Stimulated activated effector memory CD8-positive, alpha-beta T cell treated with anti-CD3 and anti-CD28 coated beads, Interleukin-12 subunit alpha, Interleukin-12 subunit beta, amount 100 ng/mL, for 72 hours (primary cell): ENCODE measurements at regions not wholly inside any gene's neighbourhood (a gene's known extent, or its start where the extent isn't known, plus 50 kb on each side); places are given as distances from the start of the nearest gene placed in this dataset.
"Not testable (repeated sequence)": the region's sequence is repeated elsewhere in the genome, so short reads cannot be mapped to it uniquely, and the experiment has no call there.

Experiments
- ATAC-seq: fragments of 150-1000 bp; cut with Tn5 transposase; 2 replicates; pipeline ENCODE4 v1.10.0; 2021
- DNase-seq, 2 donors: peaks; one replicate each; pipeline ENCODE4 v3.0.0; 2021 to 2022; ENCODE audit warnings: low spot score in 2 of 2
- H3K27ac Mint-ChIP-seq: one replicate; pipeline ENCODE4 v1.8.0; 2022; ENCODE audit warnings: mild to moderate bottlenecking, mixed read lengths
- H3K36me3 Mint-ChIP-seq: one replicate; pipeline ENCODE4 v1.8.0; 2022; ENCODE audit warnings: mild to moderate bottlenecking, mixed read lengths
- H3K4me1 Mint-ChIP-seq: one replicate; pipeline ENCODE4 v1.8.0; 2022; ENCODE audit warnings: mixed read lengths
- H3K4me3 Mint-ChIP-seq: one replicate; pipeline ENCODE4 v1.8.0; 2022; ENCODE audit warnings: mild to moderate bottlenecking, mixed read lengths
- H3K9me3 Mint-ChIP-seq: one replicate; pipeline ENCODE4 v1.8.0; 2022; ENCODE audit warnings: mixed read lengths

DNA sequence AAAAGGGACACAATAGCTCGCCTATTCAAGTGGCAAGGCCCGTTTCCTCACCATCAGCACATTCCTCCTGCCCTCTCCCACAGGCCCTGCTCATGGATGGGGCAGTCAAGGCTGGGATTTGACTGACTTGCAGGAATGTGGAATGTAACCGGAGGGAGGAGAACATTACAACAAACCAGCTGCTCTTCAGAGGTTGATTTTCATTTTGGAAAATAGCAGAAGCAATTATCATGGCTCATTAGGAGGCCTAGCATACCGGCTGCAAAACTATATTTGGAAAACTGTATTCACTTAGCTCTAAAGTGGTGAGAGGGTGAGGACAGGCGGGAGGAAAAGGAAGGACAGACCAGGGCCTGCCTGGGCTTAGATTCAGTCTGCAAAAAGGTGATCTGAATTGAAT lies 283.7 kb downstream of the CD83 start:
- Mint-ChIP-seq H3K4me1 (peaks cover 5% of the 10 kb centered on the region), H3K4me3 (no peak overlapping the region), H3K27ac (no peak overlapping the region), H3K9me3 (no peaks in the 10 kb centered on the region), H3K36me3 (no peaks in the 10 kb centered on the region)
- DNase-seq (no peak), ATAC-seq (no peak)

- Mint-ChIP-seq H3K4me1 (peaks cover 5% of the 10 kb centered on the region), H3K36me3 (no peaks in the 10 kb centered on the region)
Observed at GRCh38 chr6:14406614-14407331, 289.2 kb downstream of the CD83 start.

GRCh38 chr6:14408446-14408845 lies 290.9 kb downstream of the CD83 start:
- DNase-seq: no peak
- Mint-ChIP-seq H3K4me1 (peaks cover 5% of the 10 kb centered on the region), H3K27ac (no peak overlapping the region), H3K4me3 (no peak overlapping the region), H3K9me3 (no peaks in the 10 kb centered on the region), H3K36me3 (no peaks in the 10 kb centered on the region)
- ATAC-seq: no peak

More at GRCh38 chr6:14406614-14407331, 289.2 kb downstream of the CD83 start:
- ATAC-seq: no peak
- H3K27ac Mint-ChIP-seq: no peak overlapping the region
- no peaks in the 10 kb centered on the region for H3K9me3 Mint-ChIP-seq
- no peak overlapping the region for H3K4me3 Mint-ChIP-seq
- DNase-seq: no peak

- ATAC-seq: no peak
- H3K9me3 Mint-ChIP-seq: no peaks in the 10 kb centered on the region
- no peak for DNase-seq
- H3K4me1 Mint-ChIP-seq: no peaks in the 10 kb centered on the region
- no peak overlapping the region for H3K27ac Mint-ChIP-seq
- H3K4me3 Mint-ChIP-seq: no peak overlapping the region
- no peaks in the 10 kb centered on the region for H3K36me3 Mint-ChIP-seq
Observed at GRCh38 chr6:14412026-14412425, 294.5 kb downstream of the CD83 start.

GRCh38 chr6:14415452-14415851 lies 297.9 kb downstream of the CD83 start:
- ATAC-seq (no peak), DNase-seq (no peak)
- Mint-ChIP-seq H3K27ac (no peak overlapping the region), H3K36me3 (no peaks in the 10 kb centered on the region), H3K4me3 (no peak overlapping the region), H3K9me3 (no peaks in the 10 kb centered on the region), H3K4me1 (no peaks in the 10 kb centered on the region)

DNA sequence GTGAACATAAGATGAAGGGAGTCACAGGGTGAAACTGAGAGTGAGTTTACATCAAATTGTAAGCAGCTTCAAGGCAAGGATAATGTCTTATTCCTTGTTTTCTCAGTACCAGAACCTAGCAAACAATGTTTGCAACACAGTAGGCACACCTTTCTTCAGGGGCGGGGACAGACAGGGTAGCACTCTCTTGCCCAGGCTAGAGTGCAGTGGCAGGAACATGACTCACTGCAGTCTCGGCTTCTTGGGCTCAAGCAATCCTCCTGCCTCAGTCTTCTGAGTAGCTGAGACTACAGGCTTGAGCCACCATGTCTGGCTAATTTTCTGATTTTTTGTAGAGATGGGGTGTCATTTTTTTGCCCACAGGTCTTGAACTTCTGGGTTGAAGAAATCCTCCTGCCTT lies 299.8 kb downstream of the CD83 start:
- DNase-seq (no peak), ATAC-seq (no peak)
- Mint-ChIP-seq H3K9me3 (no peaks in the 10 kb centered on the region), H3K4me1 (no peaks in the 10 kb centered on the region), H3K27ac (no peak overlapping the region), H3K36me3 (no peaks in the 10 kb centered on the region), H3K4me3 (no peak overlapping the region)

DNA sequence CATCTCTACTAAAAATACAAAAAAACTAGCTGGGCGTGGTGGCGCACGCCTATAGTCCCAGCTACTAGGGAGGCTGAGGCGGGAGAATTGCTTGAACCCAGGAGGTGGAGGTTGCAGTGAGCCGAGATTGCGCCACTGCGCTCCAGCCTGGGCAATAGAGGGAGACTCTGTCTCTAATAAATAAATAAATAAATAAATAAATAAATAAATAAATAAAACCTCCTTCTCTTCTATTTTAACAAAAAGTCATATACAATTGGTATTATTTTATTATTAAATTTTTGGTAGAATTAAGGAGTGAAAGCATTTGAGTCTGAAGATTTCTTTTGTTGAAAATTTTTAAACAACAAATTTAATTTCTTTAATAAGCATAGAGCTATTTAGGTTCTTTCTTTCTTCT lies 301.7 kb downstream of the CD83 start:
- not testable (repeated sequence) for H3K4me3 Mint-ChIP-seq, H3K27ac Mint-ChIP-seq, H3K4me1 Mint-ChIP-seq, H3K9me3 Mint-ChIP-seq, H3K36me3 Mint-ChIP-seq, DNase-seq, ATAC-seq

- no peak overlapping the region for H3K27ac Mint-ChIP-seq
- H3K9me3 Mint-ChIP-seq: no peaks in the 10 kb centered on the region
- DNase-seq: no peak
- no peak overlapping the region for H3K4me3 Mint-ChIP-seq
- ATAC-seq: no peak
- H3K36me3 Mint-ChIP-seq: no peaks in the 10 kb centered on the region
- peaks cover 20% of the 10 kb centered on the region for H3K4me1 Mint-ChIP-seq
Observed at GRCh38 chr6:14422061-14422460, 304.5 kb downstream of the CD83 start.

DNA sequence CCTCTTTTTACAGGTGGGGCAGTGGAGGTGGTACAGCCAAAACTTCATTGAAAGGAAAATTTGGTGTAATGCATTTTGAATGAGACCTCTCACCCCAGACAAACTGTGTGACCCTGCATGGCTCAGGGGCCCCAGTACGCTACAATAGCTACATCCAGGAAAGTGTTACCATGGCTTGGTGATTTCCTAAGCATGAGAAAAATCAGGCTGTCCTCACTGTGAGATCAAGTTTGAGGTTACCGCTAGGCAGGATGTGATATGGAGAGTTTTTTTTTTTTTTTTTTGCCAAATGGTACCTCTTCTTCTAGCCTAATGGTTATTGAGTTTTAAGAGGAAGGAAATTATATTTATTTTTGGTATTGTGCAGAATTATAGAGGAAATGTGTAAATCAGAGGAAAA lies 305.3 kb downstream of the CD83 start:
- Mint-ChIP-seq H3K36me3 (no peaks in the 10 kb centered on the region), H3K27ac (no peak overlapping the region), H3K9me3 (no peaks in the 10 kb centered on the region), H3K4me1 (peaks cover 20% of the 10 kb centered on the region), H3K4me3 (no peak overlapping the region)
- DNase-seq (no peak), ATAC-seq (no peak)

DNA sequence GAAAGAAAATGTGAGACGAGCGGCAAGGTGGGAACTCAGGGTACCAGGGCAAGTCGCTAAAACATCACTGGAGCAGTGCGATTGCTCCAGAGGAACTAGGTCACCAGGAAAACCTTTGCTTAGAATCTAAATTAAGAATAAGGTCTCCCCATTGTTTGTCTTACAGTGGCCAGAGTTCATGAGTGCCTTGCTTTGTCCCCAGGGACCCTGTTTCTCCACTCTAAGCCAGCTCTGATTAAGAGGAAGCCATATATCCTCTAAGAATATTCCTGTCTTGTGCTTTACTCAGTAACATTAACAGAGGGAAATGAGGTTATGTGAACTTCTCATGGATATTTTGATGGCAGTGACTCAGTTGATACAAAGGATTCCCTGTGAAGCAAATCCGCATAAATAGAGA lies 305.8 kb downstream of the CD83 start:
- no peak for ATAC-seq
- peaks cover 20% of the 10 kb centered on the region for H3K4me1 Mint-ChIP-seq
- H3K36me3 Mint-ChIP-seq: no peaks in the 10 kb centered on the region
- H3K4me3 Mint-ChIP-seq: no peak overlapping the region
- no peak for DNase-seq
- no peaks in the 10 kb centered on the region for H3K9me3 Mint-ChIP-seq
- H3K27ac Mint-ChIP-seq: no peak overlapping the region

GRCh38 chr6:14423955-14424354 lies 306.4 kb downstream of the CD83 start:
- DNase-seq (no peak), ATAC-seq (peak; percentile 54)
- peak overlapping the region; percentile 38 for H3K27ac Mint-ChIP-seq
- peaks cover 20% of the 10 kb centered on the region for H3K4me1 Mint-ChIP-seq
- no peaks in the 10 kb centered on the region for H3K9me3 Mint-ChIP-seq
- peak overlapping the region; percentile 26 for H3K4me3 Mint-ChIP-seq
- no peaks in the 10 kb centered on the region for H3K36me3 Mint-ChIP-seq

- no peaks in the 10 kb centered on the region for H3K36me3 Mint-ChIP-seq
- peaks cover 20% of the 10 kb centered on the region for H3K4me1 Mint-ChIP-seq
- no peak overlapping the region for H3K27ac Mint-ChIP-seq
- H3K4me3 Mint-ChIP-seq: no peak overlapping the region
- DNase-seq (no peak), ATAC-seq (no peak)
- H3K9me3 Mint-ChIP-seq: no peaks in the 10 kb centered on the region
Observed at GRCh38 chr6:14425805-14426204, 308.2 kb downstream of the CD83 start.

DNA sequence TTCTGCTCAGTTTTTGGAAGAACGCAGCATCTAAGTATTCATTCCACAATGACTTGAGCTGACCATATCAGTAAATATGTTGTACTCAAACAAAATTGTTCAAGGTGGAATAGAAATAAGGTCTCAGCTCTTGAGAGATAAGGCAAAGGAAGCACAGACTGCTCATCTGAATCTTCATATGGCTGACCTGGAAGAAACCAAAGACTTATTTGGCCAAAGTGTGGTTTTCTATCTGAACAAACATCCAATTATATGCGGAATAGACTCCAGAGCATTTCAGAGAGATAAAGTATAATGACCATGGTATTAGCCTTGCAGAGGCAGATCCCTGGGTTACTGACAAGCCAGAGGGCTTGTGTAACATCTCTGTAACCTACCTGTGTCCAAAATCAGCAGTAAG lies 308.7 kb downstream of the CD83 start:
- Mint-ChIP-seq H3K4me1 (peaks cover 20% of the 10 kb centered on the region), H3K4me3 (no peak overlapping the region), H3K27ac (no peak overlapping the region), H3K36me3 (no peaks in the 10 kb centered on the region), H3K9me3 (no peaks in the 10 kb centered on the region)
- DNase-seq: no peak
- no peak for ATAC-seq

DNA sequence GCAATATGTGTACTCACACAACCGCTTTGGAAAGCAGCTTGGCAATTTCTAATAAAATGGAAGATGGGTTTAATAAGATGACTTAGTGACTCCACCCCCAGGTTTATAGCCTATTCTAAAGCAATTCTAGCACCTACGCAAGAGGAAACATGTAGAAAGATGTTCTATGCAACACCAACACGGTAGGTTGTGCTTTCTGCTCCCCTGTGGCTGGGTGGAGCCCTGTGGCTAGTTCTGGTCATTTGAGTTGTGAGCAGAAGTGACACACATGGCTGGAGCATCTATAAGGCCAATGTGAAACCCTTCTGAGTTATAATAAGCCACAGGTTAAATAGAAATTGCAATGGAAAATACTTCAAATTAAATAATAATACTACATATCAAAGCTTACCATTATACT lies 310.7 kb downstream of the CD83 start:
- Mint-ChIP-seq H3K9me3 (no peaks in the 10 kb centered on the region), H3K36me3 (no peaks in the 10 kb centered on the region), H3K4me3 (no peak overlapping the region), H3K27ac (no peak overlapping the region), H3K4me1 (peaks cover 19% of the 10 kb centered on the region)
- ATAC-seq (no peak), DNase-seq (no peak)

DNA sequence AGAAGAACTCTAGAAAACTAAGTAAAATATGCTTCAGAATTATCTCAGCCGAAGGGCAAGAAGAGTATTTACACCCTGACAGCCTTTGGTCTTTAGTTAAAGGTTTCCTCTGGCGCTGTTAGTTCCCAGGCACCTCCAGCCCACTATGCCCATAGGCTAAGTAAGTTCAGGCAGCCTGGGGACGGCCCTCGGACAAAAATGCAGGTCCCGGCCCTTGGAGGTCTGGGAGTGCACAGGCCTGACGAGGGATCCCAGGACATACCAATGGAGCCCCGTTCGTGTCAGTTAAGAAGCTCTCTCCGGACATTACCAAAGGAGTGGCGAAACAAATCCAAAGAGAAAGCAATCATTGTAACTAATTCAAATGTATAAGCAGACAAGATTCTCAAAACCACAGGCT lies 311.8 kb downstream of the CD83 start:
- no peaks in the 10 kb centered on the region for H3K9me3 Mint-ChIP-seq
- no peak overlapping the region for H3K27ac Mint-ChIP-seq
- no peak for DNase-seq
- no peak for ATAC-seq
- no peaks in the 10 kb centered on the region for H3K36me3 Mint-ChIP-seq
- peaks cover 9% of the 10 kb centered on the region for H3K4me1 Mint-ChIP-seq
- H3K4me3 Mint-ChIP-seq: no peak overlapping the region

- no peak for ATAC-seq
- Mint-ChIP-seq H3K27ac (no peak overlapping the region), H3K36me3 (no peaks in the 10 kb centered on the region), H3K4me1 (peaks cover under 1% of the 10 kb centered on the region), H3K4me3 (no peak overlapping the region), H3K9me3 (no peaks in the 10 kb centered on the region)
- no peak for DNase-seq
Observed at GRCh38 chr6:14430218-14430617, 312.6 kb downstream of the CD83 start.
